Right lobe of liver (tissue), 4 donors: ENCODE measurements at regions not wholly inside any gene's neighbourhood (a gene's known extent, or its start where the extent isn't known, plus 50 kb on each side); places are given as distances from the start of the nearest gene placed in this dataset.

Source experiments
- CTCF ChIP-seq, 4 donors: fragments of 200-600 bp in 3 of 4; fragments of 450-650 bp in 1 of 4; IDR thresholded peaks; one replicate each; pipeline versions ENCODE4 v1.5.1 to v1.8.0; 2016 to 2022; ENCODE audit warnings: antibody characterized with exemption in 4 of 4, mild to moderate bottlenecking in 2 of 4
- POLR2A ChIP-seq: fragments of 450-650 bp; IDR thresholded peaks from one replicate; pipeline ENCODE4 v1.6.1; 2017; ENCODE audit warnings: antibody characterized with exemption, mild to moderate bottlenecking
- donor health status: DM: no; HTN: no; CAD: no.
- donor health status: DM: no; HTN: no; CAD: no.
- donor health status: DM: no; HTN: yes; CAD: no.

- peak; percentile 71 to 81 (median 79) for TF ChIP-seq CTCF (IDR thresholded peaks at IDR 0.05)
- TF ChIP-seq POLR2A = no peak
Measured at GRCh38 chr11:11036848-11037732, 179.2 kb upstream of the ZBED5 start.
